ENCODE measurements at regions not wholly inside any gene's neighbourhood (a gene's known extent, or its start where the extent isn't known, plus 50 kb on each side); places are given as distances from the start of the nearest gene placed in this dataset.

- ATAC-seq (ENCODE audit: insufficient read depth, low read depth) (no peak), DNase-seq (no peak)
- Histone ChIP-seq H3K9ac (ENCODE audit: low read depth, low read length) (no peak overlapping the region), H3K9me3 (ENCODE audit: insufficient read depth, low read length, severe bottlenecking) (no peaks in the 10 kb centered on the region), H4K20me1 (ENCODE audit: insufficient read depth, low read length) (no peaks in the 10 kb centered on the region), H3K79me2 (ENCODE audit: insufficient read depth, low read length) (no peaks in the 10 kb centered on the region), H3K4me3 (ENCODE audit: low read depth in 1 of 2, low read length in 2 of 2) (no peak overlapping the region), H3K36me3 (ENCODE audit: insufficient read depth, low read length) (no peaks in the 10 kb centered on the region), H3K4me1 (ENCODE audit: insufficient read depth, low read length) (no peaks in the 10 kb centered on the region), H2AFZ (ENCODE audit: low read depth, low read length) (no peak overlapping the region), H3K4me2 (ENCODE audit: insufficient read depth, low read length) (no peak overlapping the region), H3K27ac (ENCODE audit: low read length) (no peak overlapping the region), H3K27me3 (ENCODE audit: insufficient read depth, low read length, poor library complexity) (no peaks in the 10 kb centered on the region)
- no peak for TF ChIP-seq CTCF (IDR thresholded peaks at IDR 0.05; ENCODE audit: borderline replicate concordance, extremely low read depth, low read length, poor library complexity, severe bottlenecking)
- TF ChIP-seq EZH2 (IDR thresholded peaks at IDR 0.05; ENCODE audit: borderline replicate concordance, low read depth, low read length, severe bottlenecking), result no peak
Measured at GRCh38 chr4:156538651-156539257, 432.8 kb downstream of the PDGFC start.

- H3K4me3 ChIP-seq (ENCODE audit: low read depth in 1 of 2, low read length in 2 of 2), result no peak overlapping the region
- no peaks in the 10 kb centered on the region for H3K36me3 ChIP-seq (ENCODE audit: insufficient read depth, low read length)
- H3K27ac ChIP-seq (ENCODE audit: low read length), result no peak overlapping the region
- no peak for ATAC-seq (ENCODE audit: insufficient read depth, low read depth)
- H3K27me3 ChIP-seq (ENCODE audit: insufficient read depth, low read length, poor library complexity), result no peaks in the 10 kb centered on the region
- no peak for TF ChIP-seq CTCF (IDR thresholded peaks at IDR 0.05; ENCODE audit: borderline replicate concordance, extremely low read depth, low read length, poor library complexity, severe bottlenecking)
- TF ChIP-seq EZH2 (IDR thresholded peaks at IDR 0.05; ENCODE audit: borderline replicate concordance, low read depth, low read length, severe bottlenecking), result no peak
- no peak overlapping the region for H3K4me2 ChIP-seq (ENCODE audit: insufficient read depth, low read length)
- H3K9me3 ChIP-seq (ENCODE audit: insufficient read depth, low read length, severe bottlenecking), result no peaks in the 10 kb centered on the region
- H4K20me1 ChIP-seq (ENCODE audit: insufficient read depth, low read length), result no peaks in the 10 kb centered on the region
- no peak for DNase-seq
- H3K79me2 ChIP-seq (ENCODE audit: insufficient read depth, low read length), result no peaks in the 10 kb centered on the region
- no peak overlapping the region for H3K9ac ChIP-seq (ENCODE audit: low read depth, low read length)
- H2AFZ ChIP-seq (ENCODE audit: low read depth, low read length), result no peak overlapping the region
- no peaks in the 10 kb centered on the region for H3K4me1 ChIP-seq (ENCODE audit: insufficient read depth, low read length)
Measured at GRCh38 chr4:156538210-156538609, 433.4 kb downstream of the PDGFC start.

GRCh38 chr4:156537286-156537685, 434.3 kb downstream of the PDGFC start:
- Histone ChIP-seq H2AFZ (ENCODE audit: low read depth, low read length) (no peak overlapping the region), H3K9ac (ENCODE audit: low read depth, low read length) (no peak overlapping the region), H3K4me1 (ENCODE audit: insufficient read depth, low read length) (no peaks in the 10 kb centered on the region), H3K4me2 (ENCODE audit: insufficient read depth, low read length) (no peak overlapping the region), H3K4me3 (ENCODE audit: low read depth in 1 of 2, low read length in 2 of 2) (no peak overlapping the region), H3K27me3 (ENCODE audit: insufficient read depth, low read length, poor library complexity) (no peaks in the 10 kb centered on the region), H3K79me2 (ENCODE audit: insufficient read depth, low read length) (no peaks in the 10 kb centered on the region), H3K9me3 (ENCODE audit: insufficient read depth, low read length, severe bottlenecking) (no peaks in the 10 kb centered on the region), H3K36me3 (ENCODE audit: insufficient read depth, low read length) (no peaks in the 10 kb centered on the region), H4K20me1 (ENCODE audit: insufficient read depth, low read length) (no peaks in the 10 kb centered on the region), H3K27ac (ENCODE audit: low read length) (no peak overlapping the region)
- DNase-seq, result no peak
- TF ChIP-seq EZH2 (IDR thresholded peaks at IDR 0.05; ENCODE audit: borderline replicate concordance, low read depth, low read length, severe bottlenecking) (no peak), CTCF (IDR thresholded peaks at IDR 0.05; ENCODE audit: borderline replicate concordance, extremely low read depth, low read length, poor library complexity, severe bottlenecking) (no peak)
- ATAC-seq (ENCODE audit: insufficient read depth, low read depth), result no peak
